Activated CD4-positive, alpha-beta T cell treated with anti-CD3 and anti-CD28 coated beads, Interleukin-2, amount 10 ng/mL, durations not matched to agents 7 days and 5 days (primary cell): ENCODE measurements at regions not wholly inside any gene's neighbourhood (a gene's known extent, or its start where the extent isn't known, plus 50 kb on each side); places are given as distances from the start of the nearest gene placed in this dataset.

ENCODE experiments used
- CTCF ChIA-PET: fragments of 350-600 bp; sonication (Branson Sonifier 250); formaldehyde crosslinking; loops from one replicate; lab custom pipeline; 2021; ENCODE audit warnings: antibody characterized with exemption; lab: Charles Lee
- POLR2A ChIA-PET: fragments of 350-600 bp; sonication (Branson Sonifier 250); formaldehyde crosslinking; loops from one replicate; lab custom pipeline; 2021; ENCODE audit warnings: antibody characterized with exemption; lab: Charles Lee
- DNase-seq: peaks from one replicate; pipeline ENCODE4 v3.0.0-alpha.2; 2020
- H3K27ac Mint-ChIP-seq: one replicate; pipeline ENCODE4 v1.8.0; 2021; ENCODE audit warnings: mild to moderate bottlenecking, moderate library complexity, mixed read lengths
- H3K27me3 Mint-ChIP-seq: one replicate; pipeline ENCODE4 v1.8.0; 2021; ENCODE audit warnings: mixed read lengths
- H3K36me3 Mint-ChIP-seq: one replicate; pipeline ENCODE4 v1.8.0; 2021; ENCODE audit warnings: low read depth, mixed read lengths
- H3K4me1 Mint-ChIP-seq: one replicate; pipeline ENCODE4 v1.8.0; 2021; ENCODE audit warnings: mixed read lengths
- H3K4me3 Mint-ChIP-seq: one replicate; pipeline ENCODE4 v1.8.0; 2021; ENCODE audit warnings: mild to moderate bottlenecking, moderate library complexity, mixed read lengths
- H3K9me3 Mint-ChIP-seq: one replicate; pipeline ENCODE4 v1.8.0; 2021; ENCODE audit warnings: mixed read lengths

DNA sequence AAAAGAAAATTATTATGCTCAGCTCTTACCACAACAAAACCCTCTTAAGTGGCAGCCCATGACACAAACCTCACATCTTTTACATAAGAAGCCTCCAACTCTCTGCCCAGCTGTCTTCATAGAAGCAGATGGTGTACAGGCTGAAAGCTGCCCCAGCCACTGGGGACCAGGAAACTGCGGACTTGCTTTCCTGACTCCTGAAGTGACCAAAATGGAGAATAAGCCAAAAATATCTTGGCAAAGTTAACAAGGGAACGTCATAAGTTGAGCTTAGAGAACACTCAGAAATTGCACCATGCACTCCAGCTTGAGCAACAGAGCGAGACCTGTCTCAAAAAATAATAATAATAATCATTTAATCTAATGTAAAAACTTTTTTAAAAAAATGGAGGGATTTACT is 160.3 kb upstream of the CDYL start:
- H3K36me3 Mint-ChIP-seq, result no peaks in the 10 kb centered on the region
- H3K27me3 Mint-ChIP-seq, result peaks cover 2% of the 10 kb centered on the region
- H3K4me1 Mint-ChIP-seq, result peaks cover under 1% of the 10 kb centered on the region
- ChIA-PET POLR2A (no interaction called here), CTCF (no interaction called here)
- H3K27ac Mint-ChIP-seq, result no peak overlapping the region
- H3K4me3 Mint-ChIP-seq, result no peak overlapping the region
- no peaks in the 10 kb centered on the region for H3K9me3 Mint-ChIP-seq
- DNase-seq, result no peak

DNA sequence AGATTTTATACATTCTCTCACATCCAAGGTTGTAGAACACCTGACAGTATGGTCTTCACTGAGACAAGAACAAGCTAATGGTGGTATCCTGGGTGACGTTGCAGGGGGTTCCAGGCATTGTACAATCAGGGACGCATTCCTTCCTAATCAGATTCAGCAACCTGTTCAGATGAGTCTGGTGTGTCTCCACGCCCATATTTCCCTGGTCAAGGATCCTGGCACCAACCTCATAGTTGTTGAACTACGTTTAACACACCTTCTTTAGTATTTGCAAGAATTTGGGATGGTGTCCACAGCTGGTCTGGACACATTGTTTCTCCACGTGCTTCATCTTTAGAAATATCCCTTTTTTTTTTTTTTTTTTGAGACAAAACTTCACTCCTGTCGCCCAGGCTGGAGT is 161.0 kb upstream of the CDYL start:
- POLR2A ChIA-PET, result no interaction called here
- peaks cover 4% of the 10 kb centered on the region for H3K4me1 Mint-ChIP-seq

DNA sequence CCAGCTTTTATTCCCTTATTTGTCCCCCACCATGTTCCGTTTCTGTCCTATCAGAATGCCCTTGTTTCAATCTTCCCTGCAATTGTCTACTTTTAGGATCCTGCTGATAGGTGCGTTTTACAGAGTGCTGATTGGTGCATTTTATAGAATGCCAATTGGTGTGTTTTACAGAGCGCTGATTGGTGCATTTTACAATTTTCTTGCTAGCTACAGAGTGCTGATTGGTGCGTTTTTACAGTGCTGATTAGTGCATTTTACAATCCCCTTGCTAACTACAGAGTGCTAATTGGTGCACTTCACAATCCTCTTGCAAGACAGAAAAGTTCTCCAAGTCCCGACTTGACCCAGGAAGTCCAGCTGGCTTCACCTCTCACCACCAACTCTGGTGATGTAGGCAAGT is 161.6 kb upstream of the CDYL start:
- peaks cover 6% of the 10 kb centered on the region for H3K4me1 Mint-ChIP-seq
- no peaks in the 10 kb centered on the region for H3K36me3 Mint-ChIP-seq
- no peaks in the 10 kb centered on the region for H3K9me3 Mint-ChIP-seq
- H3K27ac Mint-ChIP-seq, result no peak overlapping the region
- no peak for DNase-seq
- H3K27me3 Mint-ChIP-seq, result peaks cover 2% of the 10 kb centered on the region
- CTCF ChIA-PET, result interaction anchor here (1.1 kb wide), 1 partner anchor 14 kb away, joined by 3 read pairs; no protein-coding TSS in a partner anchor
- H3K4me3 Mint-ChIP-seq, result no peak overlapping the region
- POLR2A ChIA-PET, result no interaction called here

More for the DNA sequence above, 161.0 kb upstream of the CDYL start:
- CTCF ChIA-PET, result no interaction called here
- H3K27ac Mint-ChIP-seq, result no peak overlapping the region
- H3K4me3 Mint-ChIP-seq, result no peak overlapping the region
- H3K36me3 Mint-ChIP-seq, result no peaks in the 10 kb centered on the region
- DNase-seq, result no peak
- peaks cover 2% of the 10 kb centered on the region for H3K27me3 Mint-ChIP-seq
- no peaks in the 10 kb centered on the region for H3K9me3 Mint-ChIP-seq

DNA sequence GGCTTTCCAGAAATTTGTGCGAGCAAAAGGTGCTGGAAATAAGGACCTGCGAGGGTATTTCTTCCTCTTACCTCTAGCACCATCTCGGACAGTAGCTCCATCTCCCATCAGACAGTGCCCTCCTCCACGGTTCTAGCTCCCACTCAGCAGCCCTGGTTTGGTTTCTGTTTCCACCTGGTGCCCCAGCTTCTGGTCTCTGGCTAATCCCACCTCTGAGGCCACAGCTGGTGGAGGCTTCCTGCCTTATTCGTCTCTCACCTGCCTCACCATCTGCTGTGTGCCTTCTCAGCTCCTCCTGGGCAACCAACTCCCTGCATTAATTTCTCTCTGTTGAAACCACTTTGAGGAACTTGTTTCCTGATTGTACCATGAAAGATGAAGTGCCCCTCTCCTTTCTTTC is 162.4 kb upstream of the CDYL start:
- H3K27me3 Mint-ChIP-seq, result peaks cover 2% of the 10 kb centered on the region
- POLR2A ChIA-PET, result no interaction called here
- CTCF ChIA-PET, result interaction anchor here (1.1 kb wide), 1 partner anchor 15 kb away, joined by 3 read pairs; no protein-coding TSS in a partner anchor
- H3K4me3 Mint-ChIP-seq, result no peak overlapping the region
- H3K9me3 Mint-ChIP-seq, result no peaks in the 10 kb centered on the region
- DNase-seq, result no peak
- H3K36me3 Mint-ChIP-seq, result no peaks in the 10 kb centered on the region
- peaks cover 6% of the 10 kb centered on the region for H3K4me1 Mint-ChIP-seq
- no peak overlapping the region for H3K27ac Mint-ChIP-seq

DNA sequence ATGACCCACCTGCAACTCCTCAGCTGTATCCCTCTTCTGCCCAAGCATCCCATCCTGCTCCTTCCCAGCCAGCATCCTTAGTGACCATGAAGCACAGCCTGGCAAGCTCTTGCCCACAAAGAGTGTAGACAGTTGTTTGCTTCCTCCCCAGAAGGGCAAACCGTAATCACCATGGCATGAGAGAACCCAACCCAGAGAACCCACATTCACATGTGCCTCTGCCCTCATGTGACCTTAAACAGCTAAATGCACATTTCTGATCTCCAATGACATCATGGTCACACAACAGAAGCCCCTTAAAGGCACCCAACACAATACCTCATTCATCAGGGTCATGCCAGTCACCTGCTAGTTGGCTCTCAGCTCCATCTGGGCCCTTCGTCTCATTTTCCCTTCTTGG is 162.8 kb upstream of the CDYL start:
- Mint-ChIP-seq H3K4me3 (no peak overlapping the region), H3K36me3 (no peaks in the 10 kb centered on the region), H3K9me3 (no peaks in the 10 kb centered on the region), H3K27ac (no peak overlapping the region), H3K4me1 (peaks cover 6% of the 10 kb centered on the region), H3K27me3 (peaks cover 2% of the 10 kb centered on the region)
- no peak for DNase-seq
- ChIA-PET POLR2A (no interaction called here), CTCF (no interaction called here)

DNA sequence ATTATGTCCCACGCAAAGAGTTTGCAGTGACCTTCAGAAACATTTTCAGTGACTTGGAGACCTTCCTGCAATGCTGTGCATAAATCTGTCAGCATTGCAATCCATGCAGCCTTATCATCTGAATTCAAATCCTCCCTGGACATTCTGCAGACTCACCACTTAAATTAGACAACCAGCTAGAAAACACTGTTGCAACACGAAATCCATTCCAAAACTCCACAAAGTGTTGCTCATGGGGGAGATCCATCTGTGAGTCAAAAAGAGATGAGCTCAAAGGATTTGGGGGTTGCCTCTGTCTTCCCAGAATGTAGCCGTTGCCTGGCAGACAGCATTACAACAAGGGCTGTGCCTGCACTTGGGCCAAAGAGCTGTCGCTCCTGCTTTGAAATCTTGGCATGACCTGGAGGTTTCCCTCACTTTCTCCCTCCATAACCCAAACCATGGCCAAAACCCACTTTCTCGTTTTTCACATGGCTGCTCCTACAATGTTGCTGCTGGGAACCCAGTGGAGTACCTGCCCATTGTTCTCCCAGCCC is 163.5 kb upstream of the CDYL start:
- no peak overlapping the region for H3K4me3 Mint-ChIP-seq
- H3K27ac Mint-ChIP-seq, result no peak overlapping the region
- DNase-seq, result no peak
- peaks cover 2% of the 10 kb centered on the region for H3K27me3 Mint-ChIP-seq
- CTCF ChIA-PET, result no interaction called here
- peaks cover 6% of the 10 kb centered on the region for H3K4me1 Mint-ChIP-seq
- no peaks in the 10 kb centered on the region for H3K9me3 Mint-ChIP-seq
- POLR2A ChIA-PET, result no interaction called here
- H3K36me3 Mint-ChIP-seq, result no peaks in the 10 kb centered on the region

DNA sequence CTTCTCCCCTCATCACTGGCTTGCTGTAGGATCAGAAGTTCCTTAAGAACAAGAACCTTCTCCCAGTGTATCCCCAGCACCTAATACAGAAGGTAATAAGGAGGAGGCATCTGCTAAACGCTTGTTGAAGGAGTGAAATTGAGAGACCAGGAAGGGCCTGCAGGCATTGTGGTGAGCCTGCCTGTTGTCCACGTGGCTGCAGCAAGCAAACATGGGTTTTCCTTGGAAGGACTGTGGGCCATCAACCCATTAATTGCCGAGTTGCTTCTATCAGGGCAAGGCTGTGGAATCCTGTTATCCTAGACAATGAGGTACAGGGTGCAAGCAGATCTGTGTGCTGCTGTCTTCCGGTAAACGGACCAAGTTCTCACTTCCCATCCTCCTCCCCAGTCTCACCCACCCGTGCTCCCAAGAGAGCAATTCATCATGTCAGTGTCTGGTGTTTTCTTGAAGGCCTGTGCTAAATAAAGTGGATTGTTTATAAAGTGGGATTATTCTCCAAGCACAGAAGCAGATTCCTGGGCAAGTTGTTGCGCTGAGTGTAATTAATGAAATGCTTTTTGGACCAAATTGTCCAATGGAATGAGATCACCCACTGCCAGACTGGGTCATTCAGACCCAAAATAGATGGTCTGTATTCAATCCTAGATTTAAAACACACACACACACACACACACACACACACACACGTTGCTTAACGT is 164.6 kb upstream of the CDYL start:
- no peaks in the 10 kb centered on the region for H3K36me3 Mint-ChIP-seq
- H3K4me3 Mint-ChIP-seq, result no peak overlapping the region
- H3K27me3 Mint-ChIP-seq, result peaks cover 2% of the 10 kb centered on the region
- POLR2A ChIA-PET, result no interaction called here
- H3K9me3 Mint-ChIP-seq, result no peaks in the 10 kb centered on the region
- DNase-seq, result no peak
- peaks cover 6% of the 10 kb centered on the region for H3K4me1 Mint-ChIP-seq
- no peak overlapping the region for H3K27ac Mint-ChIP-seq
- CTCF ChIA-PET, result no interaction called here

DNA sequence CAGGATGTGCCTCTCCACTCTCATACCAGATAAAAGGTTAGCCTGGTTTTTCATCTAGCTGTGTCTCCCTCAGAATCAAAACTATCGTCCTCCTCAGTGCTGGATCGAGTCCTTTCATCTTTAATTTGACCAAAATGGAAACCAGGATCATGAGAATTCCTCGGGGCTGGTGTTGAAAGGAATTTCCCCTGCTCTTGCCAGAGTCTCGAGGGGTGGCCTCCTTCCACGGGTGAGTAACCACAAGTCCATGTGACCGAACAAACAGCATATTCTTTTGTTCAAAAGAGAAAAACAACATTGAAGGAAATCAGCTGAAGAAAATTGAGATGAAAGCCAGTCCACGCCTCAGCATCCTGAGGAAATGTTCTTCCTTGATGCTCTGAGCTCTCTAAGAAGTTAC is 165.9 kb upstream of the CDYL start:
- Mint-ChIP-seq H3K27ac (no peak overlapping the region), H3K9me3 (no peaks in the 10 kb centered on the region), H3K4me3 (no peak overlapping the region)

DNA sequence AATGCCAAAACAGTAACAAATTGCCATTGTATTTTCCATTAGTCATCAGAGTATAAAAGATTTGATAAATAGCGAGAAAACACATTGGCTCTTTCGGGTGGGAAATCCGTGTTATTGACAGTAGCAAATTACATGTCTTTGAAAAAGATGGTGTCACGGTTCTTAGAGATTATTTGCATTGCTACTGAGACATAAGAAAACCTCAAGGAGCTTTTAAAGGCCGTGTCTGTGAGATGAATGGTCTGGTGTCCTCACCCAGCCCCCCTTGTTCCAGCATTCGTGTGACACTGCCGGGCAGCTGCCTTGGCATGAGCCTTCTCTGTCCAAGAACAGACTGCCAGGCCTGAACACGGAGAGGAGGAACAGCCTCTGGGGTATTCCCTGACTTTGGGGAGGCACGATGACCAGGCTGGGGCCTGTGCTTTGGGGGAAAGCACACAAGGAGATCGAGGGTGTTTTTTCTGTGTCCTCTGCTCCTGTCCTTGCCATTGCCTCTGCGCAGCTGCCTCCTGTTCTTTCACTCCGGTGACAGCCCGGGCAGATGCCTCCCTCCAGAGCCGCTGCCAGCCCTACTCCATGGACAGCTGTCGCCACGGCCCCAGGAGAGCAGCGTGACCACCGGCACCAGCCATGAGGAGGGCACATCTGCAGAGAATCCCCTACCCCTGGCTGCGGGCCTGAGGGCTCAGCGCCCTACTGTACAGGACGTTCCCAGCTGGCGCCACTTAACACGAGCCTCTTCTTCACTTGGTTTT is 167.7 kb upstream of the CDYL start:
- POLR2A ChIA-PET, result no interaction called here
- Mint-ChIP-seq H3K27ac (no peak overlapping the region), H3K4me3 (no peak overlapping the region), H3K9me3 (no peaks in the 10 kb centered on the region), H3K36me3 (no peaks in the 10 kb centered on the region), H3K27me3 (peaks cover 2% of the 10 kb centered on the region), H3K4me1 (peaks cover 6% of the 10 kb centered on the region)
- CTCF ChIA-PET, result no interaction called here
- no peak for DNase-seq

More for the DNA sequence above, 165.9 kb upstream of the CDYL start:
- Mint-ChIP-seq H3K36me3 (no peaks in the 10 kb centered on the region), H3K27me3 (peaks cover 2% of the 10 kb centered on the region), H3K4me1 (peaks cover 6% of the 10 kb centered on the region)
- DNase-seq, result no peak
- POLR2A ChIA-PET, result no interaction called here
- CTCF ChIA-PET, result no interaction called here

DNA sequence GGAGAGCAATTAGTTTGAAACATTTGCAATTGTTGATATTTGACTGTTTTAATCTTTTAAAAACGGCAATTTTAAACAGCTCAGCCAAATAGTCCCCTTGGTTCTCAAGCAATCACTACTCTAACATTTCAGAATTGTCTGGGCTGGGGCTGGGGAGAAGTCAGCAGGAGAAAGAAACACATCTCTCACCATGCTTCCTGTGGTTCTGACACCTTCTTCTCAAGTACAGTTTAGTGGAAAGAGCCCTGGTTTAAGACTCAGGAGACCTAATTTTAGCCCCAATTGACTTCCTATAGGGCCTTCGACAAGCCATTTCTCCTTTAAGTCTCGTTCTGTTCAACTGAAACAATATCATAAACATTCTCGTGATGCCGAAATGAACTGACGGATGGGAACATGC is 168.4 kb upstream of the CDYL start:
- Mint-ChIP-seq H3K9me3 (no peaks in the 10 kb centered on the region), H3K4me1 (peaks cover 6% of the 10 kb centered on the region), H3K27ac (no peak overlapping the region), H3K4me3 (no peak overlapping the region), H3K36me3 (no peaks in the 10 kb centered on the region), H3K27me3 (no peaks in the 10 kb centered on the region)
- no peak for DNase-seq
- CTCF ChIA-PET, result no interaction called here
- POLR2A ChIA-PET, result no interaction called here

DNA sequence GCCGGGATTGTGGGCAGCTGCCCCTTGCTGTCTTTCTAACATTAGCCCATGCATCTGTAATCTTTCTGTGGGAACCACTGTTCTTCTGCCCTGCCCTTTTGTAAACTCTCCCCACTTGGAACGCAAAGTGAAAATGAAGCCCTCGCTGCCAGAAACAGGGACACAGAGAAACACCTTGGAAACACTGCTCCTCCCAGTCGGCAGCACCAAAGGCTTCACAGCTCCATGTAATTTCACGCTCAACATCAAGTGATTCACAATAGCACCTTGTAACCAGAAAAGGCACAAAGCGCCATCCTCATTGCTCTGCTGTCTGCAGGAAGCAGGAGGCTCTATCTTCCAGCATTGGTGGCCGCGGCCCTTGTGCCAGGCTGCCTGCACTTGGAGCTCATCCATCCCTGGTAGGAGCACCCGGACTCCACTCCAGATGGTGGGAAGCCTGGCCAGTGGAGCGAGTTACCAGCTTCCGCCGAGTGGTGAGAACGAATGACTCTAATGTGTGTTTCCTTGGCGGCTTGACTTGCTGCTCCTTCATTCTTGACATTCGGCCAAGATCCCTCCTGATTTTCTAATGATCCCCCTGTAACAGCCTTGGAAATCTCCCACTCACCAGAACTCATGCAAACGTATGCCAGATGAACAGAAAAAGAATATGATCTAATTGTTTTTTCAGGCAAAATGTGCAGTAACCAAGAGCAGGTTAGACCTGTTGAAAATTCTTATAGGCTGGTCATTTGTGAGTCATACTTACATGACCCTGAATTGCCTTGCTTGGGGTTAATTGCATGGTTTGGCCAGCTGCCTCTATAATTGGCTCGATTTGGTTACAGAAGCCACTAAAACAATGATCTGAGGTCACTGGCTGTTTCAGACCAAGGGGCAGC is 169.1 kb upstream of the CDYL start:
- ChIA-PET POLR2A (no interaction called here), CTCF (no interaction called here)
- H3K27ac Mint-ChIP-seq, result no peak overlapping the region
- no peak overlapping the region for H3K4me3 Mint-ChIP-seq
- H3K27me3 Mint-ChIP-seq, result no peaks in the 10 kb centered on the region
- peaks cover 6% of the 10 kb centered on the region for H3K4me1 Mint-ChIP-seq
- DNase-seq, result no peak
- no peaks in the 10 kb centered on the region for H3K36me3 Mint-ChIP-seq
- H3K9me3 Mint-ChIP-seq, result no peaks in the 10 kb centered on the region

DNA sequence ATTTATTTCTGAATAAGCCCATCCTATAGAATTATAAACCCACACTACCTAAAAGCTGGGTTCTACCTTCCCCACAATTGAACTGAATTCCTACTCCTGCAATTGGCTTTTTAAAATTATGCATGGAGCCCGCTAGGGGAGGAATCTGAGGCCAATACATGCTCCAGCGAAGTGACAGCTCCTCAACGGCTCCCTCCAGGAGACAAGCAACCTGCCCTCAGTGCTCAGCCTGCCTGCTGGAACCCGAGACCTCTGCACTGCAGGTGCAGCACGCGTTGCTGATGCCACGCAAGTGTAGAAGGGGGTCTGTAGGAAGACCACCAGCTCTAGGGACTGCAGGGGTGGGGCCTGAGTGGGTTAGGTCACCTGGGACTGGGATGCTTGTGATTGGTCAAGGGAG is 170.2 kb upstream of the CDYL start:
- no peaks in the 10 kb centered on the region for H3K36me3 Mint-ChIP-seq
- no peaks in the 10 kb centered on the region for H3K27me3 Mint-ChIP-seq
- POLR2A ChIA-PET, result no interaction called here
- CTCF ChIA-PET, result no interaction called here
- peaks cover 6% of the 10 kb centered on the region for H3K4me1 Mint-ChIP-seq
- H3K4me3 Mint-ChIP-seq, result no peak overlapping the region
- no peaks in the 10 kb centered on the region for H3K9me3 Mint-ChIP-seq
- H3K27ac Mint-ChIP-seq, result no peak overlapping the region
- DNase-seq, result no peak
